Common myeloid progenitor, CD34-positive (primary cell): ENCODE measurements at regions not wholly inside any gene's neighbourhood (a gene's known extent, or its start where the extent isn't known, plus 50 kb on each side); places are given as distances from the start of the nearest gene placed in this dataset.

Source experiments
- CTCF ChIA-PET: fragments of 350-600 bp; sonication (Branson Sonifier 250); formaldehyde crosslinking; loops from one replicate; lab custom pipeline; 2021; ENCODE audit warnings: antibody characterized with exemption; lab: Charles Lee
- POLR2A ChIA-PET: fragments of 350-600 bp; sonication (Branson Sonifier 250); formaldehyde crosslinking; loops from one replicate; lab custom pipeline; 2021; ENCODE audit warnings: antibody characterized with exemption; lab: Charles Lee
- DNase-seq, 3 donors: peaks; one replicate each; pipeline versions ENCODE4 v3.0.0 to v3.0.0-alpha.2; 2013
- H3K27ac ChIP-seq, 2 experiments: 1 replicate in 1 of 2; 2 replicates in 1 of 2; pipeline ENCODE4 v1.7.0; 2013; ENCODE audit warnings: inconsistent platforms in 2 of 2, low read length in 2 of 2, mild to moderate bottlenecking in 2 of 2, low read depth in 1 of 2, moderate library complexity in 1 of 2; ENCODE audit not compliant: severe bottlenecking in 2 of 2, insufficient read depth in 1 of 2, poor library complexity in 1 of 2
- H3K27me3 ChIP-seq, 5 experiments: replicated peaks in 2 of 5; 1 replicate in 3 of 5; 2 replicates in 2 of 5; pipeline versions ENCODE4 v1.6.1 to v1.7.0; 2013; ENCODE audit warnings: low read length in 4 of 5, mild to moderate bottlenecking in 2 of 5, moderate library complexity in 2 of 5, inconsistent platforms in 1 of 5; ENCODE audit not compliant: insufficient read depth in 5 of 5, control insufficient read depth in 4 of 5
- H3K36me3 ChIP-seq, 4 experiments: 1 replicate in 2 of 4; 2 replicates in 2 of 4; pipeline versions ENCODE4 v1.6.1 to v1.7.0; 2013; ENCODE audit warnings: low read length in 3 of 4, control low read depth in 1 of 4, mild to moderate bottlenecking in 1 of 4; ENCODE audit not compliant: control insufficient read depth in 4 of 4, insufficient read depth in 4 of 4
- H3K4me1 ChIP-seq, 4 experiments: 1 replicate in 3 of 4; 2 replicates in 1 of 4; pipeline versions ENCODE4 v1.6.1 to v1.7.1; 2013; ENCODE audit warnings: low read length in 3 of 4, mild to moderate bottlenecking in 3 of 4, control low read depth in 1 of 4, inconsistent platforms in 1 of 4, moderate library complexity in 1 of 4; ENCODE audit not compliant: control insufficient read depth in 4 of 4, insufficient read depth in 4 of 4; ENCODE audit errors: control extremely low read depth in 1 of 4
- H3K4me3 ChIP-seq, 7 experiments: 1 replicate in 4 of 7; 2 replicates in 3 of 7; pipeline versions ENCODE4 v1.5.1 to v1.7.0; 2013; ENCODE audit warnings: mild to moderate bottlenecking in 7 of 7, low read length in 6 of 7, moderate library complexity in 6 of 7, inconsistent platforms in 2 of 7, low read depth in 2 of 7, control low read depth in 1 of 7; ENCODE audit not compliant: insufficient read depth in 4 of 7, control insufficient read depth in 1 of 7; ENCODE audit errors: extremely low read depth in 1 of 7
- H3K9me3 ChIP-seq, 5 experiments: 1 replicate in 4 of 5; 2 replicates in 1 of 5; pipeline versions ENCODE4 v1.6.1 to v1.7.1; 2013; ENCODE audit warnings: low read length in 4 of 5, mild to moderate bottlenecking in 2 of 5, inconsistent platforms in 1 of 5, low read depth in 1 of 5, moderate library complexity in 1 of 5; ENCODE audit not compliant: control insufficient read depth in 4 of 5, insufficient read depth in 2 of 5; ENCODE audit errors: control extremely low read depth in 1 of 5
- WGBS: methylation state at CpG from one replicate; pipeline ENCODE4 v1.1.5; 2013; ENCODE audit not compliant: insufficient coverage; 5-methylcytosine and 5-hydroxymethylcytosine counted together

DNA sequence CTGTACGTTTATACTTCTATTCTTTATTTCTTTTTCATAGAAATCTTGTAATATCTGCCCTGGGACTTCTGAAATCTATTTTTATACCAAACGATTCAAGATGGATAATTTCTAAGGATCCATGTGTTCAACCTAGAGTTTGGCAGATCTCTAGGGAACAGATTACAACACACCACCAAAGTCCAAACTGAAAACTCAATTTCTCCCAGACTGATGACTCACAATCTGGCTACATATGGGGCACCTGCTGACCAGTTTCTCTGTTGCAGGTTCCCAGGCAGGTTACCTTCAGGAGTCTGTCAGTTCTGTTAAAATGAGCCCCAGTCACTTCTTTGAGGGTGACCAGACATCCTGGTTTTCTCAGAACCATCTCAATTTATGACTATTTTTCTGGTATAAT is 439.4 kb downstream of the GPATCH2 start:
- no peak for DNase-seq
- H3K36me3 ChIP-seq: no peaks in the 10 kb centered on the region
- H3K4me3 ChIP-seq: no peak overlapping the region
- CTCF ChIA-PET: no interaction called here
- WGBS: 100% methylated on average over 2 of the region's 2 CpGs
- no peaks in the 10 kb centered on the region for H3K4me1 ChIP-seq
- no peak overlapping the region for H3K27ac ChIP-seq
- POLR2A ChIA-PET: no interaction called here
- H3K27me3 ChIP-seq: no peaks in the 10 kb centered on the region
- peaks cover 0 to 2% (median 0%) of the 10 kb centered on the region in 5 experiments for H3K9me3 ChIP-seq

- Histone ChIP-seq H3K27ac (no peak overlapping the region), H3K4me1 (no peaks in the 10 kb centered on the region), H3K27me3 (no peaks in the 10 kb centered on the region), H3K9me3 (peaks cover 0 to 2% (median 0%) of the 10 kb centered on the region in 5 experiments), H3K36me3 (no peaks in the 10 kb centered on the region), H3K4me3 (no peak overlapping the region)
- ChIA-PET CTCF (no interaction called here), POLR2A (no interaction called here)
- WGBS: no CpG with 5 or more reads among the region's 3 CpGs
- no peak for DNase-seq
These were observed 440.5 kb downstream of the GPATCH2 start for GRCh38 chr1:217190359-217190758.

DNA sequence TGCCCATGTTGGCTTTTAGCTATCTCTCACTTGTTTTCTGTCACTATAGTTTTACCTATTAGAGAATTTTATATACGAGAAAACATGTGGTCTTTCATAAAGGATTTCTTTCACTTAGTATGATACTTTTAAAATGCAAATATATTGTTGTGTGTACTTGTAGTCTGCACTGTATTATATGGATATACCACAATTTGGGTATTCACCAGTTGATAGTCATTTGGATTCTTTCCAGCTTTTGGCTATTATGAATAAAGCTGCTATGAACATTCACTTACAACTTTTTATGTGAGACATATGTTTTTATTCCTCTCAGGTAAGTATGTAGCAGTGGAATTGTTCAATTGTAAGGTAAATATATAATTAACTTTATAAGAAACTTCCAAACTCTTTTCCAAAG is 441.5 kb downstream of the GPATCH2 start:
- no peak for DNase-seq
- POLR2A ChIA-PET: no interaction called here
- Histone ChIP-seq H3K36me3 (no peaks in the 10 kb centered on the region), H3K27ac (no peak overlapping the region), H3K27me3 (no peaks in the 10 kb centered on the region), H3K4me3 (no peak overlapping the region), H3K4me1 (no peaks in the 10 kb centered on the region), H3K9me3 (peaks cover 0 to 2% (median 0%) of the 10 kb centered on the region in 5 experiments)
- CTCF ChIA-PET: interaction anchor here (1.0 kb wide), 1 partner anchor 14 kb away, joined by 3 read pairs; no protein-coding TSS in a partner anchor
- WGBS: no CpG with 5 or more reads among the region's 1 CpG

DNA sequence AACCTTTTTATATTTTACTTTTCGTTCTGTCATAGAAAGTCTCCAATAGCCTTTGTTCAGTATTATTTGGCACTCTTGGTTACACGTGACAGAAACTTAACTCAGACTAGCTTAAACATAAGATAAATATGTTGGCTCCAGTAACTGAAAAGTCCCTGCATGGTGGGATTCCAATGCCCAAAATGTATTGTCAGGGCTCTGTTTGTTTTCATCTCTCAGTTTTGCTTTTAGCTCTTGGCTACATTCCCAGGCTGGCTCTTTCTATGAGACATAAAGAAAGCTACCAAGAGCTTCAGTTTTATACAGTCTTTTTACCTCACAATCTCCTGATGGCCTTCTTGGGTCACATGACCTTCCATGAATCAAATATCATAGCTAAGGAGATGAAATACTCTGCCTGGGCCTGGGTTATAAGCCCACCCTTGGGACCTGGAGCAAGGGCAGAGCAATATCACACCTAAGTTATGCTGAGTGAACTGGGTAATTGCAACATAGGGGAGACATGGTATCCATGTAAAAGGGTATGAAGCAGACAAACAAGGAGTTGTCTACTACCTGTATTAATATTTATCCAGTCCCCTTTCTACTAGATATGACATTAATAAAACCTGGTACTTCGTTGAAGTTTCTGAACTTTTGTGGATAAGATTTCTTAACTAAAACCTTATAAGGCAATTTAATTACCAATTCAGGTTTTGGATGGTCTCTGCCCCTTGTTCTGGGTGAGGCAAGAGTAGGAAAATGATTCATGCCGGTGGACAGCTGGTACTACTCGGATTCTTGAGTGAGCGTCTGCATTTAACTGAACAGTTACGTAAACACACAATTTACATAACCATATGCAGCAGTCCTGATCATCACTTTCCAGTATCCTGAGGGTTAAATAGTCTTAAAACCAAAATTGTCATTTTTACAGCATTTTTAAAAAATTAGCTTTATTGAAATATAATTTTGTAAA is 442.3 kb downstream of the GPATCH2 start:
- POLR2A ChIA-PET: no interaction called here
- Histone ChIP-seq H3K4me1 (no peaks in the 10 kb centered on the region), H3K27ac (no peak overlapping the region), H3K27me3 (no peaks in the 10 kb centered on the region), H3K36me3 (no peaks in the 10 kb centered on the region), H3K4me3 (no peak overlapping the region), H3K9me3 (peaks cover 0 to 2% (median 0%) of the 10 kb centered on the region in 5 experiments)
- 100% methylated on average over 1 of the region's 7 CpGs for WGBS
- CTCF ChIA-PET: interaction anchor here (1.0 kb wide), 1 partner anchor 13 kb away, joined by 3 read pairs; no protein-coding TSS in a partner anchor
- no peak for DNase-seq

GRCh38 chr1:217186664-217187063 is 444.2 kb downstream of the GPATCH2 start:
- Histone ChIP-seq H3K4me1 (no peaks in the 10 kb centered on the region), H3K27me3 (no peaks in the 10 kb centered on the region), H3K27ac (no peak overlapping the region), H3K4me3 (no peak overlapping the region), H3K36me3 (no peaks in the 10 kb centered on the region), H3K9me3 (peaks cover 0 to 2% (median 0%) of the 10 kb centered on the region in 5 experiments)
- POLR2A ChIA-PET: no interaction called here
- CTCF ChIA-PET: no interaction called here
- DNase-seq: no peak

DNA sequence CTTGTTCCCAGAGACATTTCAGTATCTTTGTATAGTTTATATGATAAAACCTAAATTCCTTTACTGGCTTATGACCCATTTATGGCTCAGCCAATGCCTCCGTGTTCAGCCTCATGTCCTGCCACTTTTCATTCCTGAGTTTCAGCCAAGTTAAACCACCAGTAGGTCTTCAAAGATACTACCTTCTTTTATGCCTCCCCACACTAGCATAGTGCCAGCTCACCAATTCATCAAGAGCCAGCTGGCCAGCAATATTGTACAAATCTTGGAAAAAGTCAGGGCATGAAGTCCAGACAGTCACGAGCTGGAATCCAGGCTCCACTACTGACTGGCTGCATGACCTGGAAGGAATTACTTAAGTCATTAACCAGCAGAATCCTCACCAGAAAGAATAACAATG is 446.0 kb downstream of the GPATCH2 start:
- Histone ChIP-seq H3K27me3 (no peaks in the 10 kb centered on the region), H3K4me3 (no peak overlapping the region), H3K27ac (no peak overlapping the region), H3K9me3 (peaks cover 0 to 2% (median 0%) of the 10 kb centered on the region in 5 experiments), H3K36me3 (no peaks in the 10 kb centered on the region), H3K4me1 (no peaks in the 10 kb centered on the region)
- DNase-seq: no peak
- CTCF ChIA-PET: no interaction called here
- WGBS: 29% methylated on average over 1 of the region's 2 CpGs
- POLR2A ChIA-PET: no interaction called here

DNA sequence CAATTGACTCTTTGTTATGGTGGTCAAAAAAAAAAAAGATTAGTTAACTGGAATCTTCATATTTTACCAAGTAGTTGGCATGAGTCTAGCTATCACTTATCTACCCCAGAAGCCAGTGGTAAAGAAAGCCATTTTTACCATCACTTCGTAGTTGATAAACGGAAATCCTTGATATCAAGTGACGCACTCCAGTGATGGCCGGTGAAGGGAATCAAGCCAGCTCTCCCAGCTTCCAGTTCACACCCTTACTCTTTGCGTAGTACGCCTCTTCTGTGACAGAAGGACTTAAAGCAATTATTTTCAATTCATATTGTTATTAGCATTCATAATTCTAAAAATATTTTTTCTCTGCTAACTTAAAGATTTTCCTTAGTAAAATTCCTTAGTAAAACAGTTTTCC is 447.9 kb downstream of the GPATCH2 start:
- Histone ChIP-seq H3K36me3 (no peaks in the 10 kb centered on the region), H3K27me3 (no peaks in the 10 kb centered on the region), H3K4me1 (no peaks in the 10 kb centered on the region), H3K27ac (no peak overlapping the region), H3K9me3 (no peaks in the 10 kb centered on the region), H3K4me3 (no peak overlapping the region)
- ChIA-PET CTCF (no interaction called here), POLR2A (no interaction called here)
- no peak for DNase-seq
- 100% methylated on average over 2 of the region's 6 CpGs for WGBS
